CD4-positive, CD25-positive, alpha-beta regulatory T cell (primary cell): ENCODE measurements at regions not wholly inside any gene's neighbourhood (a gene's known extent, or its start where the extent isn't known, plus 50 kb on each side); places are given as distances from the start of the nearest gene placed in this dataset.

Experiments
- ATAC-seq, 2 donors: fragments of 150-1000 bp; cut with Tn5 transposase; one replicate each; pipeline ENCODE4 v1.10.0; 2021; ENCODE audit warnings: low read depth in 2 of 2, moderate number of reproducible peaks in 2 of 2, moderate library complexity in 1 of 2
- DNase-seq, 3 donors: peaks; one replicate each; pipeline versions ENCODE4 v3.0.0 to v3.0.0-alpha.2; 2012 to 2022; ENCODE audit warnings: mixed read lengths in 1 of 3
- H3K27ac ChIP-seq: one replicate; pipeline ENCODE4 v1.7.0; 2013; ENCODE audit warnings: mild to moderate bottlenecking, low read length; ENCODE audit not compliant: insufficient read depth, poor library complexity, severe bottlenecking
- H3K27me3 ChIP-seq: one replicate; pipeline ENCODE4 v1.7.0; 2013; ENCODE audit warnings: low read length; ENCODE audit not compliant: control insufficient read depth, insufficient read depth
- H3K36me3 ChIP-seq: one replicate; pipeline ENCODE4 v1.7.0; 2013; ENCODE audit warnings: mild to moderate bottlenecking, low read length, moderate library complexity; ENCODE audit not compliant: control insufficient read depth, insufficient read depth
- H3K4me1 ChIP-seq: 2 replicates; pipeline ENCODE4 v1.7.0; 2013; ENCODE audit warnings: mild to moderate bottlenecking, low read length; ENCODE audit not compliant: insufficient read depth, control insufficient read depth, poor library complexity, severe bottlenecking
- H3K4me3 ChIP-seq: one replicate; pipeline ENCODE4 v1.7.0; 2013; ENCODE audit warnings: low read depth, mild to moderate bottlenecking, low read length, moderate library complexity
- H3K9me3 ChIP-seq, 2 experiments: 1 replicate in 1 of 2; 2 replicates in 1 of 2; pipeline ENCODE4 v1.7.0; 2013; ENCODE audit warnings: low read length in 2 of 2, mild to moderate bottlenecking in 1 of 2, moderate library complexity in 1 of 2; ENCODE audit not compliant: control insufficient read depth in 2 of 2
- H3K27ac Mint-ChIP-seq, 3 donors: one replicate each; pipeline ENCODE4 v1.8.0; 2020 to 2022; ENCODE audit warnings: mild to moderate bottlenecking in 3 of 3, mixed read lengths in 3 of 3, moderate library complexity in 2 of 3
- H3K27me3 Mint-ChIP-seq: one replicate; pipeline ENCODE4 v1.8.0; 2022; ENCODE audit warnings: mild to moderate bottlenecking, mixed read lengths
- H3K36me3 Mint-ChIP-seq: one replicate; pipeline ENCODE4 v1.8.0; 2020; ENCODE audit warnings: mixed read lengths
- H3K4me1 Mint-ChIP-seq, 4 donors: one replicate each; pipeline ENCODE4 v1.8.0; 2020 to 2022; ENCODE audit warnings: mixed read lengths in 4 of 4, mild to moderate bottlenecking in 1 of 4
- H3K4me3 Mint-ChIP-seq, 4 donors: one replicate each; pipeline ENCODE4 v1.8.0; 2020 to 2022; ENCODE audit warnings: mild to moderate bottlenecking in 4 of 4, mixed read lengths in 4 of 4, moderate library complexity in 3 of 4
- H3K9me3 Mint-ChIP-seq, 7 donors: one replicate each; pipeline ENCODE4 v1.8.0; 2020 to 2022; ENCODE audit warnings: mixed read lengths in 7 of 7, mild to moderate bottlenecking in 3 of 7, moderate library complexity in 2 of 7

GRCh38 chr18:56009411-56009810, 421.4 kb upstream of the TCF4 start:
- H3K36me3 ChIP-seq: no peaks in the 10 kb centered on the region
- H3K4me1 ChIP-seq: no peaks in the 10 kb centered on the region
- H3K4me3 ChIP-seq: no peak overlapping the region
- no peak overlapping the region for H3K27ac ChIP-seq
- Mint-ChIP-seq H3K4me3 (no peak overlapping the region), H3K36me3 (no peaks in the 10 kb centered on the region), H3K9me3 (peaks cover 0 to 20% (median 10%) of the 10 kb centered on the region in 7 donors), H3K4me1 (no peaks in the 10 kb centered on the region), H3K27ac (no peak overlapping the region), H3K27me3 (no peaks in the 10 kb centered on the region)
- ATAC-seq (no peak), DNase-seq (no peak)
- H3K9me3 ChIP-seq: no peaks in the 10 kb centered on the region
- no peaks in the 10 kb centered on the region for H3K27me3 ChIP-seq

GRCh38 chr18:56003720-56004088, 415.7 kb upstream of the TCF4 start:
- Mint-ChIP-seq H3K4me1 (no peaks in the 10 kb centered on the region), H3K27ac (no peak overlapping the region)

GRCh38 chr18:56003009-56003719, 415.2 kb upstream of the TCF4 start:
- Histone ChIP-seq H3K27ac (no peak overlapping the region), H3K9me3 (no peaks in the 10 kb centered on the region), H3K4me3 (no peak overlapping the region), H3K36me3 (no peaks in the 10 kb centered on the region), H3K4me1 (no peaks in the 10 kb centered on the region), H3K27me3 (no peaks in the 10 kb centered on the region)
- ATAC-seq (no peak), DNase-seq (no peak)
- no peaks in the 10 kb centered on the region for H3K36me3 Mint-ChIP-seq
- no peaks in the 10 kb centered on the region for H3K4me1 Mint-ChIP-seq
- H3K4me3 Mint-ChIP-seq: no peak overlapping the region
- no peak overlapping the region for H3K27ac Mint-ChIP-seq
- peaks cover 0 to 5% (median 0%) of the 10 kb centered on the region in 7 donors for H3K9me3 Mint-ChIP-seq
- no peaks in the 10 kb centered on the region for H3K27me3 Mint-ChIP-seq

More at GRCh38 chr18:56003720-56004088, 415.7 kb upstream of the TCF4 start:
- Histone ChIP-seq H3K27ac (no peak overlapping the region), H3K27me3 (no peaks in the 10 kb centered on the region), H3K4me3 (no peak overlapping the region), H3K9me3 (no peaks in the 10 kb centered on the region), H3K4me1 (no peaks in the 10 kb centered on the region), H3K36me3 (no peaks in the 10 kb centered on the region)
- H3K27me3 Mint-ChIP-seq: no peaks in the 10 kb centered on the region
- H3K4me3 Mint-ChIP-seq: no peak overlapping the region
- ATAC-seq (no peak), DNase-seq (no peak)
- no peaks in the 10 kb centered on the region for H3K36me3 Mint-ChIP-seq
- peaks cover 0 to 5% (median 0%) of the 10 kb centered on the region in 7 donors for H3K9me3 Mint-ChIP-seq

- Mint-ChIP-seq H3K4me1 (peaks cover 0 to 2% (median 0%) of the 10 kb centered on the region in 4 donors), H3K36me3 (no peaks in the 10 kb centered on the region)
- no peak for ATAC-seq
These were observed 413.6 kb upstream of the TCF4 start for GRCh38 chr18:56001576-56001975.

GRCh38 chr18:56000041-56000440, 412.0 kb upstream of the TCF4 start:
- Mint-ChIP-seq H3K27me3 (no peaks in the 10 kb centered on the region), H3K4me3 (no peak overlapping the region), H3K9me3 (peaks cover 0 to 5% (median 3%) of the 10 kb centered on the region in 7 donors), H3K36me3 (no peaks in the 10 kb centered on the region), H3K4me1 (peaks cover 0 to 2% (median 0%) of the 10 kb centered on the region in 4 donors), H3K27ac (no peak overlapping the region)
- Histone ChIP-seq H3K4me3 (no peak overlapping the region), H3K27ac (no peak overlapping the region), H3K9me3 (peaks cover 0 to 2% of the 10 kb centered on the region in 2 experiments), H3K27me3 (no peaks in the 10 kb centered on the region), H3K36me3 (no peaks in the 10 kb centered on the region), H3K4me1 (no peaks in the 10 kb centered on the region)
- no peak for ATAC-seq
- no peak for DNase-seq

More at GRCh38 chr18:56001576-56001975, 413.6 kb upstream of the TCF4 start:
- H3K27ac ChIP-seq: no peak overlapping the region
- Mint-ChIP-seq H3K9me3 (peaks cover 0 to 5% (median 0%) of the 10 kb centered on the region in 7 donors), H3K4me3 (no peak overlapping the region), H3K27me3 (no peaks in the 10 kb centered on the region), H3K27ac (no peak overlapping the region)
- H3K4me1 ChIP-seq: no peaks in the 10 kb centered on the region
- no peaks in the 10 kb centered on the region for H3K36me3 ChIP-seq
- H3K9me3 ChIP-seq: no peaks in the 10 kb centered on the region
- no peak overlapping the region for H3K4me3 ChIP-seq
- no peaks in the 10 kb centered on the region for H3K27me3 ChIP-seq
- no peak for DNase-seq

- H3K36me3 Mint-ChIP-seq: no peaks in the 10 kb centered on the region
- H3K27me3 ChIP-seq: no peaks in the 10 kb centered on the region
- H3K4me1 Mint-ChIP-seq: peaks cover 0 to 2% (median 0%) of the 10 kb centered on the region in 4 donors
- no peak overlapping the region for H3K27ac ChIP-seq
- H3K27ac Mint-ChIP-seq: no peak overlapping the region
- ATAC-seq: no peak
- H3K27me3 Mint-ChIP-seq: no peaks in the 10 kb centered on the region
- H3K4me1 ChIP-seq: no peaks in the 10 kb centered on the region
- no peak for DNase-seq
- H3K36me3 ChIP-seq: no peaks in the 10 kb centered on the region
- peaks cover 0 to 5% (median 4%) of the 10 kb centered on the region in 7 donors for H3K9me3 Mint-ChIP-seq
- peaks cover 0 to 2% of the 10 kb centered on the region in 2 experiments for H3K9me3 ChIP-seq
- no peak overlapping the region for H3K4me3 Mint-ChIP-seq
- H3K4me3 ChIP-seq: no peak overlapping the region
These were observed 411.6 kb upstream of the TCF4 start for GRCh38 chr18:55999641-56000040.

- H3K27me3 ChIP-seq: no peaks in the 10 kb centered on the region
- Mint-ChIP-seq H3K4me1 (peaks cover 0 to 2% (median 0%) of the 10 kb centered on the region in 4 donors), H3K27ac (no peak overlapping the region), H3K27me3 (no peaks in the 10 kb centered on the region), H3K4me3 (peak overlapping the region in 1 of 4 donors; percentile 17), H3K9me3 (peaks cover 0 to 10% (median 4%) of the 10 kb centered on the region in 7 donors), H3K36me3 (no peaks in the 10 kb centered on the region)
- H3K4me3 ChIP-seq: no peak overlapping the region
- no peaks in the 10 kb centered on the region for H3K4me1 ChIP-seq
- H3K36me3 ChIP-seq: no peaks in the 10 kb centered on the region
- no peak overlapping the region for H3K27ac ChIP-seq
- no peak for ATAC-seq
- DNase-seq: no peak
- H3K9me3 ChIP-seq: peaks cover 0 to 2% of the 10 kb centered on the region in 2 experiments
These were observed 410.9 kb upstream of the TCF4 start for GRCh38 chr18:55998801-55999385.
